ENCODE measurements at regions not wholly inside any gene's neighbourhood (a gene's known extent, or its start where the extent isn't known, plus 50 kb on each side); places are given as distances from the start of the nearest gene placed in this dataset.
"Not testable (repeated sequence)": the region's sequence is repeated elsewhere in the genome, so short reads cannot be mapped to it uniquely, and the experiment has no call there.

- intact Hi-C loops (cut with micrococcal nuclease) = no loop called here
These were observed 359.0 kb upstream of the ANKRD30A start for GRCh38 chr10:36766415-36766810.

- intact Hi-C loops (cut with micrococcal nuclease) = no loop called here
These were observed 359.5 kb upstream of the ANKRD30A start for GRCh38 chr10:36765782-36766414.

- intact Hi-C loops (cut with micrococcal nuclease) = no loop called here
These were observed 360.6 kb upstream of the ANKRD30A start for GRCh38 chr10:36764823-36765222.

GRCh38 chr10:36761121-36761520 is 364.3 kb upstream of the ANKRD30A start:
- intact Hi-C loops (cut with micrococcal nuclease) = no loop called here

GRCh38 chr10:36759141-36759805 is 366.1 kb upstream of the ANKRD30A start:
- intact Hi-C loops (cut with micrococcal nuclease) = no loop called here

- intact Hi-C loops (cut with micrococcal nuclease) = no loop called here
These were observed 377.1 kb upstream of the ANKRD30A start for GRCh38 chr10:36748128-36748871.

GRCh38 chr10:36739884-36740445 is 385.4 kb upstream of the ANKRD30A start:
- intact Hi-C loops (cut with micrococcal nuclease) = no loop called here

GRCh38 chr10:36738738-36739431 is 386.5 kb upstream of the ANKRD30A start:
- intact Hi-C loops (cut with micrococcal nuclease) = no loop called here

GRCh38 chr10:36736311-36736710 is 389.1 kb upstream of the ANKRD30A start:
- intact Hi-C loops (cut with micrococcal nuclease) = no loop called here

- intact Hi-C loops (cut with micrococcal nuclease) = not testable (repeated sequence)
These were observed 390.8 kb upstream of the ANKRD30A start for GRCh38 chr10:36734590-36734989.

- intact Hi-C loops (cut with micrococcal nuclease) = no loop called here
These were observed 395.1 kb upstream of the ANKRD30A start for GRCh38 chr10:36730316-36730715.

GRCh38 chr10:36728626-36729025 is 396.8 kb upstream of the ANKRD30A start:
- intact Hi-C loops (cut with micrococcal nuclease) = no loop called here

GRCh38 chr10:36725581-36726520 is 399.5 kb upstream of the ANKRD30A start:
- intact Hi-C loops (cut with micrococcal nuclease) = no loop called here

- intact Hi-C loops (cut with micrococcal nuclease) = no loop called here
These were observed 402.6 kb upstream of the ANKRD30A start for GRCh38 chr10:36722777-36723176.

- intact Hi-C loops (cut with micrococcal nuclease) = no loop called here
These were observed 403.5 kb upstream of the ANKRD30A start for GRCh38 chr10:36721871-36722270.

- intact Hi-C loops (cut with micrococcal nuclease) = no loop called here
These were observed 404.5 kb upstream of the ANKRD30A start for GRCh38 chr10:36720895-36721294.

GRCh38 chr10:36717118-36717517 is 408.3 kb upstream of the ANKRD30A start:
- intact Hi-C loops (cut with micrococcal nuclease) = no loop called here

- intact Hi-C loops (cut with micrococcal nuclease) = no loop called here
These were observed 409.1 kb upstream of the ANKRD30A start for GRCh38 chr10:36716291-36716690.

GRCh38 chr10:36712695-36713094 is 412.7 kb upstream of the ANKRD30A start:
- intact Hi-C loops (cut with micrococcal nuclease) = no loop called here

GRCh38 chr10:36711361-36711760 is 414.0 kb upstream of the ANKRD30A start:
- intact Hi-C loops (cut with micrococcal nuclease) = no loop called here

Data from T-helper 2 cell treated with Interferon-gamma antibody and Interleukin-4, amounts not matched to agents 100 ng/mL and 5 ng/mL, for 36 hours (primary cell).